Smooth muscle cell (in vitro differentiated cells): ENCODE measurements at regions not wholly inside any gene's neighbourhood (a gene's known extent, or its start where the extent isn't known, plus 50 kb on each side); places are given as distances from the start of the nearest gene placed in this dataset.

Experiments
- DNase-seq: peaks from one replicate; lab custom pipeline; 2025; ENCODE audit not compliant: unreplicated experiment; lab: John Stamatoyannopoulos, UW
- H2AFZ ChIP-seq: fragments of 200-600 bp; sonication (generic); 2 replicates; pipeline ENCODE4 v1.6.0; 2016; ENCODE audit warnings: antibody characterized with exemption, low read depth, mild to moderate bottlenecking
- H3F3A ChIP-seq: fragments of 200-600 bp; sonication (generic); 2 replicates; pipeline ENCODE4 v1.6.0; 2017; ENCODE audit warnings: antibody characterized with exemption, low read depth
- H3K27ac ChIP-seq: fragments of 200-600 bp; sonication (generic); 2 replicates; pipeline ENCODE4 v1.5.1; 2016; ENCODE audit warnings: low read depth, mild to moderate bottlenecking
- H3K27me3 ChIP-seq: fragments of 200-600 bp; sonication (generic); 2 replicates; pipeline ENCODE4 v1.6.1; 2016; ENCODE audit warnings: low read depth, mild to moderate bottlenecking
- H3K36me3 ChIP-seq: fragments of 200-600 bp; sonication (generic); 2 replicates; pipeline ENCODE4 v1.5.1; 2016; ENCODE audit warnings: low read depth
- H3K4me1 ChIP-seq: fragments of 200-600 bp; sonication (generic); 2 replicates; pipeline ENCODE4 v1.5.1; 2016; ENCODE audit warnings: low read depth
- H3K4me2 ChIP-seq: fragments of 200-600 bp; sonication (generic); 2 replicates; pipeline ENCODE4 v1.6.0; 2016; ENCODE audit warnings: mild to moderate bottlenecking
- H3K4me3 ChIP-seq: fragments of 200-600 bp; sonication (generic); 2 replicates; pipeline ENCODE4 v1.5.1; 2016; ENCODE audit warnings: mild to moderate bottlenecking
- H3K79me2 ChIP-seq: fragments of 200-600 bp; sonication (generic); 2 replicates; pipeline ENCODE4 v1.6.0; 2016; ENCODE audit warnings: low read depth, mild to moderate bottlenecking
- H3K9ac ChIP-seq: fragments of 200-600 bp; sonication (generic); 2 replicates; pipeline ENCODE4 v1.6.0; 2016; ENCODE audit warnings: low read depth
- H3K9me3 ChIP-seq: fragments of 200-600 bp; sonication (generic); replicated peaks from 2 replicates; pipeline ENCODE4 v1.5.1; 2016; ENCODE audit warnings: low read depth
- H4K20me1 ChIP-seq: fragments of 200-600 bp; sonication (generic); 2 replicates; pipeline ENCODE4 v1.6.0; 2016; ENCODE audit warnings: low read depth
- CTCF ChIP-seq: fragments of 200-600 bp; sonication (generic); IDR thresholded peaks from 2 replicates; pipeline ENCODE4 v1.5.1; 2017; ENCODE audit warnings: borderline replicate concordance, mild to moderate bottlenecking, antibody characterized with exemption; ENCODE audit not compliant: insufficient read depth, poor library complexity, severe bottlenecking
- WGBS: methylation state at CpG from one replicate; pipeline ENCODE4 v1.1.7; 2016; ENCODE audit warnings: low lambda C conversion rate; 5-methylcytosine and 5-hydroxymethylcytosine counted together

- no peak for TF ChIP-seq CTCF
- H3K36me3 ChIP-seq, result no peaks in the 10 kb centered on the region
- no peak for DNase-seq
- no peaks in the 10 kb centered on the region for H3K4me1 ChIP-seq
- no peak overlapping the region for H3K4me3 ChIP-seq
- H3K9ac ChIP-seq, result no peak overlapping the region
- no peaks in the 10 kb centered on the region for H3K27me3 ChIP-seq
- no peak overlapping the region for H3K4me2 ChIP-seq
- no peaks in the 10 kb centered on the region for H3K9me3 ChIP-seq
- H3K79me2 ChIP-seq, result no peaks in the 10 kb centered on the region
- no peak overlapping the region for H3K27ac ChIP-seq
- no peak overlapping the region for H2AFZ ChIP-seq
- H4K20me1 ChIP-seq, result no peaks in the 10 kb centered on the region
- no peaks in the 10 kb centered on the region for H3F3A ChIP-seq
These were observed 870.3 kb upstream of the SEL1L start for GRCh38 chr14:82403987-82404386.

- no peak for DNase-seq
- Histone ChIP-seq H3K4me3 (no peak overlapping the region), H3K9me3 (no peaks in the 10 kb centered on the region), H4K20me1 (no peaks in the 10 kb centered on the region), H3K4me2 (no peak overlapping the region), H3K27ac (no peak overlapping the region), H3K27me3 (no peaks in the 10 kb centered on the region), H3F3A (no peaks in the 10 kb centered on the region), H3K36me3 (no peaks in the 10 kb centered on the region), H3K4me1 (no peaks in the 10 kb centered on the region), H3K9ac (no peak overlapping the region), H3K79me2 (no peaks in the 10 kb centered on the region), H2AFZ (no peak overlapping the region)
- WGBS, result 69% methylated on average over 1 of the region's 1 CpG
- no peak for TF ChIP-seq CTCF
These were observed 876.4 kb upstream of the SEL1L start for GRCh38 chr14:82410064-82410463.

GRCh38 chr14:82411298-82411697 is 877.6 kb upstream of the SEL1L start:
- Histone ChIP-seq H3K36me3 (no peaks in the 10 kb centered on the region), H3K79me2 (no peaks in the 10 kb centered on the region), H3K9me3 (no peaks in the 10 kb centered on the region), H3F3A (no peaks in the 10 kb centered on the region), H3K27ac (no peak overlapping the region), H3K4me3 (no peak overlapping the region), H3K4me2 (peak overlapping the region; percentile 8), H4K20me1 (no peaks in the 10 kb centered on the region), H3K27me3 (no peaks in the 10 kb centered on the region), H3K4me1 (no peaks in the 10 kb centered on the region), H3K9ac (no peak overlapping the region), H2AFZ (no peak overlapping the region)
- DNase-seq, result no peak
- TF ChIP-seq CTCF, result no peak

- no peaks in the 10 kb centered on the region for H3K9me3 ChIP-seq
- no peaks in the 10 kb centered on the region for H3F3A ChIP-seq
- WGBS, result 97% methylated on average over 1 of the region's 1 CpG
- H3K4me1 ChIP-seq, result no peaks in the 10 kb centered on the region
- H2AFZ ChIP-seq, result peak overlapping the region; percentile 11
- no peak overlapping the region for H3K4me3 ChIP-seq
- no peaks in the 10 kb centered on the region for H3K79me2 ChIP-seq
- H3K27ac ChIP-seq, result no peak overlapping the region
- no peaks in the 10 kb centered on the region for H3K36me3 ChIP-seq
- TF ChIP-seq CTCF, result no peak
- no peak overlapping the region for H3K9ac ChIP-seq
- H3K4me2 ChIP-seq, result no peak overlapping the region
- no peaks in the 10 kb centered on the region for H3K27me3 ChIP-seq
- no peaks in the 10 kb centered on the region for H4K20me1 ChIP-seq
- DNase-seq, result no peak
These were observed 878.9 kb upstream of the SEL1L start for GRCh38 chr14:82412545-82412944.
